GM12864 (cell line): ENCODE measurements at regions not wholly inside any gene's neighbourhood (a gene's known extent, or its start where the extent isn't known, plus 50 kb on each side); places are given as distances from the start of the nearest gene placed in this dataset.
"Not testable (repeated sequence)": the region's sequence is repeated elsewhere in the genome, so short reads cannot be mapped to it uniquely, and the experiment has no call there.

Source experiments
- DNase-seq: peaks from one replicate; pipeline ENCODE4 v3.0.0-alpha.2; 2011; ENCODE audit warnings: low read depth
- H3K4me3 ChIP-seq: 2 replicates; pipeline ENCODE4 v1.5.1; 2011; ENCODE audit warnings: mild to moderate bottlenecking, low read depth, low read length, control low read depth
- TF ChIP-seq, protein P1 (sequence below): IDR thresholded peaks from 2 replicates; pipeline ENCODE4 v1.5.1; 2011; ENCODE audit warnings: low read depth, mild to moderate bottlenecking, moderate library complexity, low read length, control low read depth, inconsistent platforms; ENCODE audit errors: missing control alignments

DNA sequence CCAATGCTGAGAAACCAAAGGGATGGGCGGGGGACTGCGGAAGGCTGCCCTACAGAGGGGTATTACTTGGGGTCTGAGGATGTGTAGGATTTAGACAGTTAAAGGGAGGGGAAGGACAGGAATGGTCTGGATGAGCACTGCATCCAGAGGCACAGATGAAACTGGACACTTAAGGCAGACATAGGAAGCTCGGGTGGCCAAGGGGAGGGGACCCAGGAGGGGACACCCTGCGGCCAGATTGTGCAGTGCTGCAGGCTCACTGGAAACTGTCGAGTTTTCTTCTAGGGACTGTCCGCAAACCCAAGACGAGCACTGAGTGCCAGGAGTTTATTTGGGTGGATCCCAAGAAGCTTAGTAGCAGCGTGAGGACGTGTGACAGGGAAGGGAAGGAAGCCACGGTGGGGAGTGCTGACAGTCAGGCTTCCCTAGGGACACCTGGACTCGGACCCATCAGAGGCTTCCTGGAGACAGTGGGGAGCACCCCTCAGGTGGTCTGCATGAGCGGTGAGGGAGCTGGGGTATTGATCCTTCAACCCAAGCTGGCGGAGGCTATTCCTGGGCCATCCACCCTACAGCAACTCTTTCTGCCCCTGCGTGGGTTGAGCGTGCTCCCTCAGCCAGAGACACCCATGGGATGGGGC is 278.7 kb downstream of the FOXL1 start:
- no peak overlapping the region for H3K4me3 ChIP-seq
- no peak for DNase-seq
- TF ChIP-seq, protein P1, sequence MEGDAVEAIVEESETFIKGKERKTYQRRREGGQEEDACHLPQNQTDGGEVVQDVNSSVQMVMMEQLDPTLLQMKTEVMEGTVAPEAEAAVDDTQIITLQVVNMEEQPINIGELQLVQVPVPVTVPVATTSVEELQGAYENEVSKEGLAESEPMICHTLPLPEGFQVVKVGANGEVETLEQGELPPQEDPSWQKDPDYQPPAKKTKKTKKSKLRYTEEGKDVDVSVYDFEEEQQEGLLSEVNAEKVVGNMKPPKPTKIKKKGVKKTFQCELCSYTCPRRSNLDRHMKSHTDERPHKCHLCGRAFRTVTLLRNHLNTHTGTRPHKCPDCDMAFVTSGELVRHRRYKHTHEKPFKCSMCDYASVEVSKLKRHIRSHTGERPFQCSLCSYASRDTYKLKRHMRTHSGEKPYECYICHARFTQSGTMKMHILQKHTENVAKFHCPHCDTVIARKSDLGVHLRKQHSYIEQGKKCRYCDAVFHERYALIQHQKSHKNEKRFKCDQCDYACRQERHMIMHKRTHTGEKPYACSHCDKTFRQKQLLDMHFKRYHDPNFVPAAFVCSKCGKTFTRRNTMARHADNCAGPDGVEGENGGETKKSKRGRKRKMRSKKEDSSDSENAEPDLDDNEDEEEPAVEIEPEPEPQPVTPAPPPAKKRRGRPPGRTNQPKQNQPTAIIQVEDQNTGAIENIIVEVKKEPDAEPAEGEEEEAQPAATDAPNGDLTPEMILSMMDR, result no peak

DNA sequence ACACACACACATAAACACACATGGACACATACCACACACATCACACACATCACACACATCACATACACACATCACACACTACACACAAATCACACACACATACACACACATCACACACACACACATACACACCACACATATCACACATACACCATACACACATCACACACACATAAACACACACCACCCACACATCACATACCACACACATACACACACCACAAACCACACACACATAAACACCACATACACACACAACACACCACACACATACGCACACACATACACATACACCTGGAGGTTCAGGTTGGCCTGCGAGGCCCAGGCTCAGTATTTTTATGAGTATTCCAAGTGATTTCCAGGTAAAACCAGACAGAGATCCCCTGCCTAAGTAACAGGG is 279.5 kb downstream of the FOXL1 start:
- H3K4me3 ChIP-seq, result no peak overlapping the region
- DNase-seq, result no peak
- TF ChIP-seq, protein P1, result no peak

DNA sequence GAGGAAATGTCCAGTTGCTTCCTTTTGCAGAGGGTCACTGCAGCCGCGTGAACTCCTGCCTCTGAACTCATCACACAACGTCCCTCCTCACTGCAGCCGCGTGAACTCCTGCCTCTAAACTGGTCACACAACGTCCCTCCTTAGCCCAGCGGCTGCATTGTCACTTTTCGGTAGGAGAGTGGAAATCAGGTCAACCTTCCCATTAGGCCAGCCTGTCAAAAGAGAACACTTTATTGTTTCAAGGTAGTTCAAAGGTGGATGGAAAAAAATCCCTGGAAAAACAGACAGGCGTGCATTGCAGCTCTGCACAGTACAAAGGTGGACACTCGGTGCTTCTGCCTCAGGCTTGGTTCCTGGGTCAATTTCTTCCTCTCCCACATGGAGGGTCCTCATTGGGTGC is 280.2 kb downstream of the FOXL1 start:
- no peak for DNase-seq
- TF ChIP-seq, protein P1, result no peak
- no peak overlapping the region for H3K4me3 ChIP-seq

GRCh38 chr16:86861270-86861858 is 283.0 kb downstream of the FOXL1 start:
- not testable (repeated sequence) for H3K4me3 ChIP-seq, DNase-seq

GRCh38 chr16:86862595-86863280 is 284.4 kb downstream of the FOXL1 start:
- DNase-seq, result no peak
- TF ChIP-seq, protein P1, result no peak
- no peak overlapping the region for H3K4me3 ChIP-seq

GRCh38 chr16:86863609-86864008 is 285.3 kb downstream of the FOXL1 start:
- TF ChIP-seq, protein P1, result no peak
- DNase-seq, result no peak
- H3K4me3 ChIP-seq, result no peak overlapping the region

- H3K4me3 ChIP-seq, result no peak overlapping the region
- TF ChIP-seq, protein P1, result no peak
- DNase-seq, result no peak
Observed at GRCh38 chr16:86864586-86864985, 286.2 kb downstream of the FOXL1 start.
